HEK293T (cell line): ENCODE measurements at regions not wholly inside any gene's neighbourhood (a gene's known extent, or its start where the extent isn't known, plus 50 kb on each side); places are given as distances from the start of the nearest gene placed in this dataset.

Experiments
- ARNT ChIP-seq: fragments of 450-650 bp; IDR thresholded peaks from 2 replicates; pipeline ENCODE4 v1.6.1; 2017; ENCODE audit warnings: mild to moderate bottlenecking
- ELF4 ChIP-seq: fragments of 450-650 bp; IDR thresholded peaks from 2 replicates; pipeline ENCODE4 v1.6.1; 2017; ENCODE audit warnings: antibody characterized with exemption
- FOXM1 ChIP-seq: fragments of 450-650 bp; IDR thresholded peaks from 2 replicates; pipeline ENCODE4 v1.6.1; 2017; ENCODE audit warnings: mild to moderate bottlenecking, borderline replicate concordance
- LEF1 ChIP-seq: fragments of 450-650 bp; IDR thresholded peaks from 2 replicates; pipeline ENCODE4 v1.6.1; 2017; ENCODE audit warnings: mild to moderate bottlenecking, borderline replicate concordance
- SP1 ChIP-seq: fragments of 450-650 bp; IDR thresholded peaks from 2 replicates; pipeline ENCODE4 v1.6.1; 2017
- SUZ12 ChIP-seq: fragments of 450-650 bp; IDR thresholded peaks from 2 replicates; pipeline ENCODE4 v1.6.1; 2016; ENCODE audit warnings: mild to moderate bottlenecking
- TARDBP ChIP-seq: fragments of 450-650 bp; IDR thresholded peaks from 2 replicates; pipeline ENCODE4 v1.6.1; 2016
- TF ChIP-seq, protein P1 (sequence below): fragments of 450-650 bp; IDR thresholded peaks from 2 replicates; pipeline ENCODE4 v1.6.1; 2016

DNA sequence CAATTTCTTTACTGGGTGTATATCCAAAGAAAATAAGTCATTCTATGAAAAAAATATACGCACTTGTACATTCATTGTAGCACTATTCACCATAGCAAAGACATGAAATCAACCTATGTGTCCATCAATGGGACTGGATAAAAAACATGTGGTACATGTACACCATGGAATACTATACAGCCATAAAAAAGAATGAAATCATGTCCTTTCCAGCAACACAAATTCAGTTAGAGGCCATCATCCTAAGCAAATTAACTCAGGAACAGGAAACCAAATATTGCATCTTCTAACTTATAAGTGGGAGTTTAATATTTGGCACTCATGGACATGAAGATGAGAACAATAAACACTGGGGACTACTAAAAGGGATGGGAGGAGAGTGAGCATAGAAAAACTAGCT, 325.7 kb downstream of the TGFB2 start:
- no peak for TF ChIP-seq LEF1
- TF ChIP-seq ARNT = no peak
- TF ChIP-seq SP1 = no peak
- TF ChIP-seq SUZ12 = no peak
- TF ChIP-seq ELF4 = no peak
- TF ChIP-seq FOXM1 = no peak
- TF ChIP-seq, protein P1, sequence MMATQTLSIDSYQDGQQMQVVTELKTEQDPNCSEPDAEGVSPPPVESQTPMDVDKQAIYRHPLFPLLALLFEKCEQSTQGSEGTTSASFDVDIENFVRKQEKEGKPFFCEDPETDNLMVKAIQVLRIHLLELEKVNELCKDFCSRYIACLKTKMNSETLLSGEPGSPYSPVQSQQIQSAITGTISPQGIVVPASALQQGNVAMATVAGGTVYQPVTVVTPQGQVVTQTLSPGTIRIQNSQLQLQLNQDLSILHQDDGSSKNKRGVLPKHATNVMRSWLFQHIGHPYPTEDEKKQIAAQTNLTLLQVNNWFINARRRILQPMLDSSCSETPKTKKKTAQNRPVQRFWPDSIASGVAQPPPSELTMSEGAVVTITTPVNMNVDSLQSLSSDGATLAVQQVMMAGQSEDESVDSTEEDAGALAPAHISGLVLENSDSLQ = no peak
- no peak for TF ChIP-seq TARDBP
